Endometrium (tissue), 2 donors: ENCODE measurements at regions not wholly inside any gene's neighbourhood (a gene's known extent, or its start where the extent isn't known, plus 50 kb on each side); places are given as distances from the start of the nearest gene placed in this dataset.

ENCODE experiments used
- FAIRE-seq: peaks from 2 replicates; lab custom pipeline; 2012; peaks lifted over from hg19 to GRCh38; lab: Jason Lieb, UNC
- donor health status: control.
- donor health status: control.

DNA sequence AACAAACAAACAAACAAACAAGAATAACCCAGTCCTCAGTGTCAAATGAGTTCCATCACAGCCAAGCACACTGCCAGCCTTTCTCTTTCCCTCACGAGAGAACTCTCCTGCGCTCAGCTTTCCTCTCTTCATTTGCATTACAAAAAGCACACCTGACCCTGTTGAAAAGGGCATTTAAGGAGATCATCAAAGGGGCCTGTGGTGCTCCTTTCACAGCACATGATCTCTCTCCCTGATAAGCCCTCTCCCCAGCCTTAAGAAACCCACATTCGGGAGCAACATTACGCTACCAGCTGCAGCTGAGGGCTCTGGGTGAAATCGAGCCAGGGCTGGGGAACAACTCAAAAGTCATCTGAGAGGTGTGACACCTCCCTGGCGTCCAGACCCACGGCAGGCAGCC lies 165.6 kb upstream of the TMCC3 start:
- no peak for FAIRE-seq

DNA sequence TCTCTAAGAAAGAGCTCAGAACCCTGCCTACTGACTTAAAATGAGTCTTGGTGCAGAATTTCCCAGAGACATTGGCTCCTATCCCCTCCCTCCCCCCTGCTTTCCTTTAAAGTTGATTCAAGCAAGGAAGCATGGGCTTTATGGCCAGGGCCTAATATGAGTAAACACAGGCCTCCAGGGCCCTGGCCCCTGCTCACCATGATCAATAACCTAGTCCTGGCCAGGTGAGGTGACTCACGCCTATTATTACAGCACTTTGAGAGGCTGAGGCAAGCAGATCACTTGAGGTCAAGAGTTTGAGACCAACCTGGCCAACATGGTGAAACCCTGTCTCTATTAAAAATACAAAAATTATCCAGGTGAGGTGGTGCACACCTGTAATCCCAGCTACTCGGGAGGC lies 165.1 kb upstream of the TMCC3 start:
- no peak for FAIRE-seq

DNA sequence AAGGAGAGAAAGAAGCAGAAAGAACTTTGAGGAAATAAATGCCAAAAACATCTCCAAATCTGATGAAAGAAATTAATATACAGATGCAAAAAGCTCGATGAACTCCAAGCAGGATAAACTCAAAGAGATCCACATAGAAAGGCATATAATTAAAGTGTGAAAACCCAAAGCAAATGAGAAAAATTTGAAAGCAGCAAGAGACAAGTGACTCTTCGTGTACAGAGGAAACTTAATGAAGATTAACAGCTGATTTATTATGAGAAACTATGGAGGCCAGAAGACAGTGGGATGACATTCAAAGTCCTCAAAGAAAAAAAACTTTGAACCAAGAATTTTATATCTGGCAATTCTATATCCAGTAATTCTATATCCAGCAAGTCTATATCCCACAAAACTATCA lies 163.0 kb upstream of the TMCC3 start:
- FAIRE-seq, result no peak

DNA sequence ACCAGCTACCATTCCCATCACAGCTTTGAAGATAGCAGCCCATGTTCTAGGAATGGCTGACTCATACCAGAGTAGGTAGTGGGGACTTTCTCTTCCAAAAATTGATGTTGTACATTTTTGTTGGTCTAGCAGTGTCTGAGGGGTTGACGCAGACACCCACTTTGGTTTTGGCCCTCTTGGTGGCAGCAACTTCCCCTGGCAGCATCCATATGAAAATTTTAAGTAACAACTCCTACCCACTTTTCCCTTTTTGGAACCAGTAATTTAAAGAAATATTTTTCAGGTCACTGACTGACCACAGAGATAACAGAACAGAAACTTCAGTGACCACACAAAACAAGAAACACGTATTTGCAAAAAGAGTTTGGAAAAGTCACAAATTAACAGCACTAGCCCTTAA lies 162.0 kb upstream of the TMCC3 start:
- no peak for FAIRE-seq

DNA sequence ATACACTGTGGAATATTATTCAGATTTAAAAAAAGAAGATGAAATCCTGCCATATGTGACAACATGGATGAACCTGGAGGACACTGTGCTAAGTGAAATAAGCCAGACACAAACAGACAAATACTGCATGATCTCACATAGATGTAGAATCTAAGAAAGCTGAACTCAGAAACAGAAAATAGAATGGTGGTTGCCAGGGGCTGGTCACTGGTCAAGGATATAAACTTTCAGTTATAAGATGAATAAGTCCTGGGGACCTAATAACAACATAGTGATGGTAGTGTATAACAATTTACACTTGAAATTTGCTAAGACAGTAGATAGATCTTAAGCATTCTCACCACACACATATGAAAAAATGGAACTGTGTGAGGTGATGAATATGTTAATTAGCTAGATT lies 161.3 kb upstream of the TMCC3 start:
- FAIRE-seq, result no peak

DNA sequence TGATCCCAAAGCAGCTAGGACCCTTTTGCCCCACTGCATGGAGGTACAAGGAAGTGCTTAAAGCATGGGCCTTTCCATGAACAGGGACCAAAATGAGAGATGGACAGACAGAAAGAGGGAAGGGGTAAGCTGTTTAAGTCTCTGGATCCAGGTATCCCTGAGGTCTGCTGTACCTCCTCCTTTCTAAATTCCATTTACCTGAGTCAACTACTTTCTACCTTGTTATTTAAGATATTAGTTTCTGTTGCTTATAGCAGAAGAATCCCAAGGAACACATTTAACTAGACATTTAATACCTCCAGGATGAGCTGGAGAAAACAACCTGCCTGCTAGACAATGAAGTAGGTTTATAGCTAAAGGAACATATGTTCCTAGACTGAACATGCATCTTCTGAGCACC lies 157.6 kb upstream of the TMCC3 start:
- FAIRE-seq, result no peak

DNA sequence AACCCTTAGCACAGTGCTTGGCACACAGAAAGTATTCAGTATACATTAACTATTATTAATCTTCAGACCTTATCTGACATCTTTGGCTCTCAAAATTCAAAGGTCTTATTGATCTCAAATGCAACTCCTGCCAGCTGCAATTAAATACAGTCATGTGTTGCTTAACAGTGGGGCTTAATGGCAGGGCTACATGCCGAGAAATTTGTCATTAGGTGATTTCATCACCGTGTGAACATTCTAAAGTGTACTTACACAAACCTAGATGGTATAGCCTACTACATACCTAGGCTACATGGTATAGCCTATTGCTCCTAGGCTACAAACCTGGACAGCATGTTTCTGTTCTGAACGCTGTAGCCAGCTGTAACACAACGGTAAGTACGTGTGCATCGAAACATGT lies 156.3 kb upstream of the TMCC3 start:
- FAIRE-seq, result no peak

GRCh38 chr12:94805749-94806529 lies 155.6 kb upstream of the TMCC3 start:
- FAIRE-seq, result no peak

- FAIRE-seq, result no peak
Observed at GRCh38 chr12:94803939-94804338, 153.6 kb upstream of the TMCC3 start.

DNA sequence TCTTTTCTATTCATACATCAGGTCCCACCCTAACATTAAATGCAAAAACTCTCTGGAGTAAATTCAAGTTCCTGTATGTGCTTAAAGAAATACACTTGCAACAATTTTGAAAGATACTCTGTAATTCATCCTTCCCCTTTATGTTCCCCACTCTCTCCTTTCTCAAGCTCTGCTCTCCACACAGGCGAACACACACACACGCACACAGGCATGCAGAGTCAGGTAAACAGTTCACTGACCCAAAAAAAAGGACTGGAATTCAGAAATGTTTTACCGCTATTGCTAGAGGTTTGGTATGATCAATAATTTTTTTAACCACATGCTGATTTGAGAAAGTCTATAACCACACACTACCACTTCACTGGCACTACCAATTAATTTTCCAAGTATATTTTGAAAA lies 152.4 kb upstream of the TMCC3 start:
- no peak for FAIRE-seq

DNA sequence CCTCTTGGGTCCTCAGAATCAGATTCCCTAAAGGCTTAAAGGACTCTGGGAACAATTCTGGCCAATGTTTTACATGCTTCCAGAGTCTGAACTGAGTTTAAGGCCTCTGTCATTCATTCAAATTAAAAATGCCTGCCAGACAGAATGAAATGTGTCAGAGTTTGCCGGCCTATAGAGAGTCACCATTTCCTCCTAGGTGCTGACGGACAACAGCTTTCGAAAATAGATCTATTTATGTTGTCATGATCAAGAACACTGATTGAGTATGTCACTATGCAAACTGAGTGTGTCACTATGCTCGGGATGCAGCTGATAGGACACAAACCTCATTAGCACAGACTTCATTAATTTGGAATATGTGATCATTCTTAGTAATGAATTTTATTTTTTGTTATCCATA lies 151.4 kb upstream of the TMCC3 start:
- no peak for FAIRE-seq

DNA sequence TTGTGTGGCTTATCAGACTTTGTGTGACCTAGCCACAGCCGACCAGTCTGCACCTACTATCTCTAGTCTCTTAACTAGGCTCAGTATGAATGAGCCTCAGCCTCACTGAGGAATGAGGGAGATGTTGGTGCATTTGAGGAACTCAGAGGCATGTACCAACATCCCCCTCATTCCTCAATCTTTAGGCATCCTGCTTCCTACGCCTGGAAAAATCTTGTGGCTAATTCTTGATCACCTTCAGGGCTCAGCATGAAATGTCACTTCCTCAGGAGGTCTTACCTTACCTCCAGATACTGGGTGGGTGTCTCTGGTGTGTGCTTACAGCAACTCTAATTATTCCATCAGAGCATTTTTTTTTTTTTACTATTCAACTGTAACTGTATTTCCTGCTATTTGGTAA lies 148.8 kb upstream of the TMCC3 start:
- FAIRE-seq, result no peak

DNA sequence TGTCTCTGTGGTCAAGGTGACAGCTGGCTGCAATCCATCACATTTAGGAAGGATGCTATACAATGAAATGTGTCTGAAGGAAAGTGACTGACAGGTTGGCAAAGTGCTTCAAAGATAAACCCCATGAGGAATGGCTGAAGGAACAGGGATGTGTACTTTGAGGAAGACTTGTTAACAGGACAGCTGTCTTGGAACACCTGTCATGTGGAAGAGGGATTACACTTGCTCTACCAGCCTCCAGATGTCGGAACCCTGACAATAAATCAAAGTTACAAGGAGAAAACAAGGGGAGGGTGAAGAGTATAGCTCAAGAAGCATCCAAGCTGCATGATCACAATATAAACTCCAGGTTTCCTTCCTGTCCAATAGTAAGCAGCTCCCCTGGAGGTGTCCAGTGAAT lies 147.8 kb upstream of the TMCC3 start:
- FAIRE-seq, result no peak

DNA sequence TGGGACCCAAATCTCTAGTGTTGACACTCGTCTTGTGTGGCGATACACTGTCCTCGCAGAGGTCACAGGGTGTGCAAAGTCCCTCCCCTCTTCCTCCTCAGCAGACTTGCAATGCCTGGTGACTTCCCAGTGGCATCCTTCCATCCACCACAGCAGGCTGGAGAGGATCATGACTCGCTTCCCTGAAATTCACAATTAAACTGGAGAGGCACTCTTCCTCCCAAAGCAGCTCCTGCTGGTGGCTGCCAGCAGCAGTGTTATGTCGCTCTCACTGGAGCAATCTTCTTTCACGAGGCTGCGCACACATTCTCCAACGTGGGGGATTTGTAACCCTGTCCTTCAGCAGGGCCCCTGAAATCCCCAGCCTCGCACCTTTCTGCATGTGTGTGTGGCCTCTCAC lies 145.2 kb upstream of the TMCC3 start:
- FAIRE-seq, result no peak

DNA sequence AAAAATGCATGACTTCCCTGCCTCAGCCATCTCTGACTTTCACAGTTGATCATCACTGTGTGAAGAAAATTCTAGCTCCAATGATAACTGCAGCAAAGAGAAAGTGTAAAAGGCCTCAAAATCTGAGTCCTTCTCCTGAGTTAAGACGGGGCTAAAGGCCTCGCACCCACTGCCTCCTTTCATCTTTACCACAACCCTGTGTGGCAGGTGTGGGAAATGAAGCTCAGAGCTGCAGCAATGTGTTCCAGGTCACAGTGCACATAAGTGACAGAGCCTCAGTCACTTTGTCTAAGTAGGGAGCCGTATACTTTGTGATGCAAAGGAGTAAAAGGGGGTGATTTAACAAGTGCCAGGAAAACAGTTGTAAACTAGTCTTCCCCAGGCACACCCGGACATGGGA lies 144.7 kb upstream of the TMCC3 start:
- FAIRE-seq, result no peak

DNA sequence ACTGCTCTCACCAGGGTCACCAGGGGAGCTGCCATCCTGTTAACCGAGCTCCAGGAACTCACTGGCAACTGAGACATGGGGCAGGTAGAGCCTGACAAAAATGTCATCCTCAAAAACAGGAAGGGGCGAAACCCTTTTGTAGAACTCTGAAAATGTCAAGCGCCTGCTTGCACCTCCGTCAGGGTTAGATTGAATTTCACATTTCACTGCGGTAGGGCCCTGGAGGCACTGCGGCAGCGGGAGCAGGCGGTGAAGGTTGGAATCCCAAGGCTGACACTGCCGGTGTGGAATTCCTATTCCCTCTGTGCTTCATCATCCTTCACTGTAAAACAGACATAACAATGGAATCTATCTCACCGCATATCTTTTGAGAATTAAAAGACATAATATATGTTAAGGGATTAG lies 142.8 kb upstream of the TMCC3 start:
- no peak for FAIRE-seq

DNA sequence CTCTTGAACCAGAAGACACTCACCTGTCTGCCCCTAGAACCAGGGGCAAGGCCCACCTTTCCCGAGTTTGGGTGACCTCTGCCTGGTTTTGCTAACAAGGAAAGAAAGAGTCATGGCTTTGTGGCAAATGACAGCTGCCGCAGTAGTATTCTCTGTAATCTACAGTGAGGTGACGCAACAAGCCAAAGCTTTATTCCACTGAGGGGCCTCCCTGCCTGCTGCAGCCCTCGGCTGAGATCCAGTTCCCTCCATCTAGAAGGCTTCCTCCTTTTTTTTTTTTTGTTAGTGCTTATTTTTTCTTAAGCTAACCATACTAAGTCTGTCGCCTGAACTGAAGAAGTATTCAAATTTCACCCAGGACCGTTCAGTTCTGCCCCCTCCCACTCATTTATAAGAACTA lies 142.3 kb upstream of the TMCC3 start:
- no peak for FAIRE-seq

DNA sequence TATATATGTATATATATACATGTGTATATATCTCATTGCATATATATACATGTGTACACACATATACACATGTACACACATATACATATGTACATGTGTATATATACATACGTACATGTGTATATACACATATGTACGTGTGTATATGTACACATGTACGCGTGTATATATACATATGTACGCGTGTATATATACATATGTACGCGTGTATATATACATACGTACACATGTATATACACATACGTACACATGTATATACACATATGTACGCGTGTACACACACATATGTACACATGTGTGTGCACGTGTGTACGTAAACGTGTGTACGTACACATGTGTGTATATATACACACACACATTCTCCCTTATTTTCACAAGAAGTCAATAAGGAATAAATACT lies 141.6 kb upstream of the TMCC3 start:
- no peak for FAIRE-seq

GRCh38 chr12:94790825-94791224 lies 140.5 kb upstream of the TMCC3 start:
- no peak for FAIRE-seq

DNA sequence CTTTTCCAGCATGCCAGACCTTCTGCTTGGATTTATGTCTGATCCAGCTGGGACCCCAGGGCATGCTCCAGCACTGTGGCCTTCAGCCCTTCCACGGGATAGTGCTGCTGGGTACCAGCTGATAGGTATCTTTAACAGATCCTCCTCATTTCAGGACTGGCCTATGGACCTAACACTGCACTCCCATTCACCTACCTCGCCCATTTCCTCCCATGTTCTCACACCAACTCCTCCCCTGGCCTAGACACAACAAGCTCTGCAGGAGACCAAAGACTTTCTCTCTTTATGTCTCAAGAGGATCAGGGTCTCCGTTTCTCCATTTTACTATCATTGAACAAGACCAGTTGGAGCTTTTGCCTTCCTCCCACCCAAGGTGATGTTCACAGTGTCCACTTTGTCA lies 140.0 kb upstream of the TMCC3 start:
- no peak for FAIRE-seq

- no peak for FAIRE-seq
Observed at GRCh38 chr12:94789510-94790225, 139.3 kb upstream of the TMCC3 start.

GRCh38 chr12:94788298-94788697 lies 137.9 kb upstream of the TMCC3 start:
- no peak for FAIRE-seq

DNA sequence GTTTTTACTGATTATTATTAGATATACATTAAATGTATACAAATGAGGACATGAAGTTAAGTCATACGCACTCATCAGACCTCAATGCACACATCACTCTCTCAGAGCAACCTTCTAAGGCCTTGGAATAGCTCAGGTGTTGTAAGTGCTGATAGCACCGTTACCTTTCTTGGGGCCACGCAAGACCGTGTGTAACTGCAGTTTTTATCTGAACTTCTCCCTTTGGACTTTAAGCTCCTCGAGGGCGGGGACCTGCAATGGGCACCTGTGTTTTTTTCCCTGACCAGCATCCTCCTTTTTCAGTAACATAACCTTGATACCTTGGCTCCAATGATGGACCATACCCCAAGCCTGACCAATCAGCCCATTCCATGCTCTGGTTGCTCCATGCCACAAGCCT lies 136.5 kb upstream of the TMCC3 start:
- no peak for FAIRE-seq

- FAIRE-seq, result no peak
Observed at GRCh38 chr12:94783862-94784261, 133.5 kb upstream of the TMCC3 start.
